ENCODE measurements at regions not wholly inside any gene's neighbourhood (a gene's known extent, or its start where the extent isn't known, plus 50 kb on each side); places are given as distances from the start of the nearest gene placed in this dataset.

- 64 to 79% methylated on average over 1 of the region's 1 CpG for WGBS, 2 donors
- no peaks in the 10 kb centered on the region for H3K36me3 ChIP-seq
- TF ChIP-seq POLR2A (IDR thresholded peaks at IDR 0.05) = no peak
- TF ChIP-seq, protein P1, sequence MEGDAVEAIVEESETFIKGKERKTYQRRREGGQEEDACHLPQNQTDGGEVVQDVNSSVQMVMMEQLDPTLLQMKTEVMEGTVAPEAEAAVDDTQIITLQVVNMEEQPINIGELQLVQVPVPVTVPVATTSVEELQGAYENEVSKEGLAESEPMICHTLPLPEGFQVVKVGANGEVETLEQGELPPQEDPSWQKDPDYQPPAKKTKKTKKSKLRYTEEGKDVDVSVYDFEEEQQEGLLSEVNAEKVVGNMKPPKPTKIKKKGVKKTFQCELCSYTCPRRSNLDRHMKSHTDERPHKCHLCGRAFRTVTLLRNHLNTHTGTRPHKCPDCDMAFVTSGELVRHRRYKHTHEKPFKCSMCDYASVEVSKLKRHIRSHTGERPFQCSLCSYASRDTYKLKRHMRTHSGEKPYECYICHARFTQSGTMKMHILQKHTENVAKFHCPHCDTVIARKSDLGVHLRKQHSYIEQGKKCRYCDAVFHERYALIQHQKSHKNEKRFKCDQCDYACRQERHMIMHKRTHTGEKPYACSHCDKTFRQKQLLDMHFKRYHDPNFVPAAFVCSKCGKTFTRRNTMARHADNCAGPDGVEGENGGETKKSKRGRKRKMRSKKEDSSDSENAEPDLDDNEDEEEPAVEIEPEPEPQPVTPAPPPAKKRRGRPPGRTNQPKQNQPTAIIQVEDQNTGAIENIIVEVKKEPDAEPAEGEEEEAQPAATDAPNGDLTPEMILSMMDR (IDR thresholded peaks at IDR 0.05) = no peak
- no peak for TF ChIP-seq EP300 (IDR thresholded peaks at IDR 0.05)
- no peaks in the 10 kb centered on the region for H3K4me1 ChIP-seq
- H3K4me3 ChIP-seq = no peak overlapping the region
- no peak overlapping the region for H3K27ac ChIP-seq
- DNase-seq (ENCODE audit: low spot score in 2 of 2) = no peak
- H3K9me3 ChIP-seq = no peaks in the 10 kb centered on the region
- H3K27me3 ChIP-seq = no peaks in the 10 kb centered on the region
Measured at GRCh38 chr7:118606602-118607001, 382.1 kb downstream of the ANKRD7 start.

DNA sequence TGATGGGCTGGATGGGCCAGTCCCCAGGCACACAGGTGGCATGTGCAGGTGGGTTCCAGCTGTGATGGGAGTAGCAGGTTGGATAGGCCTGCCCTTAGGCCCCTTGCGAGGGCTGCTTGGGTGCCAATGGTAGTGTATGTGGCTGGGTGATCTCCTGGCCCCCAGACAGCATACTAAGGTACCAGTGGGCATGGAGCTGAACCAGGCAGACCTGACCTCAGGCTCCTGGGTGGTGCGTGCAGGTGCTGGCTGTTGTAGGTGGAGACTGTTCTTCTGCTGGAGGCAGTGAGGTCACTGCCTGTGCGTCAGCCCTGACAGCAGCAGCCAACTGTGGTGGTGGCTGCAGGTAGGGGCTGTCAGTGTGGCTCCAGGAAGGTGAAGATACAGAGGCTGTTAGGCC, 384.7 kb downstream of the ANKRD7 start:
- 95 to 100% methylated on average over 2 to 3 of the region's 3 CpGs for WGBS, 2 donors
- no peak for TF ChIP-seq POLR2A (IDR thresholded peaks at IDR 0.05)
- TF ChIP-seq, protein P1 (IDR thresholded peaks at IDR 0.05) = no peak
- no peak for TF ChIP-seq EP300 (IDR thresholded peaks at IDR 0.05)
- Histone ChIP-seq H3K27me3 (no peaks in the 10 kb centered on the region), H3K36me3 (no peaks in the 10 kb centered on the region), H3K27ac (no peak overlapping the region), H3K4me1 (no peaks in the 10 kb centered on the region), H3K9me3 (no peaks in the 10 kb centered on the region), H3K4me3 (no peak overlapping the region)
- DNase-seq (ENCODE audit: low spot score in 2 of 2) = no peak

DNA sequence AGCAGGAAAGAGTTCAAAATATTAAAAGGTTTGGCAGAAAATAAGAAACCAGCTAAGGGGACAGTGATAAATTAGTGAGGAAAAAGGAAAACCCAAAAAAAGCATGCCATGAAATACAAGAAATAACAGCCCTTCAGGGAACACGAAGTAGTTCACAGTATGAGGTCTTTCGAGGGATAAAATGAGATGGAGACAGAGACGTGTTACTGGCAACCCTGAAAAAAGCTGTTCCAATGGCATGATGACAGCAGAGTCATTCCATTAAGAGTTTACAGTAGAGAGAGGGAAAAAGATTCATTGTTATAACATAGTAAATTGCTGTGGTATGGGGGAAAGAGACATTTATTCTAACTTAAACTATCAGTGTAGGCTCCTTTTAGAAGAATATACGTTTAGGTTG, 391.2 kb downstream of the ANKRD7 start:
- TF ChIP-seq, protein P1 (IDR thresholded peaks at IDR 0.05) = no peak
- TF ChIP-seq POLR2A (IDR thresholded peaks at IDR 0.05) = no peak
- Histone ChIP-seq H3K9me3 (no peaks in the 10 kb centered on the region), H3K27ac (no peak overlapping the region), H3K27me3 (no peaks in the 10 kb centered on the region), H3K36me3 (no peaks in the 10 kb centered on the region), H3K4me1 (no peaks in the 10 kb centered on the region), H3K4me3 (no peak overlapping the region)
- DNase-seq (ENCODE audit: low spot score in 2 of 2) = no peak
- 56 to 57% methylated on average over 4 of the region's 4 CpGs for WGBS, 2 donors

DNA sequence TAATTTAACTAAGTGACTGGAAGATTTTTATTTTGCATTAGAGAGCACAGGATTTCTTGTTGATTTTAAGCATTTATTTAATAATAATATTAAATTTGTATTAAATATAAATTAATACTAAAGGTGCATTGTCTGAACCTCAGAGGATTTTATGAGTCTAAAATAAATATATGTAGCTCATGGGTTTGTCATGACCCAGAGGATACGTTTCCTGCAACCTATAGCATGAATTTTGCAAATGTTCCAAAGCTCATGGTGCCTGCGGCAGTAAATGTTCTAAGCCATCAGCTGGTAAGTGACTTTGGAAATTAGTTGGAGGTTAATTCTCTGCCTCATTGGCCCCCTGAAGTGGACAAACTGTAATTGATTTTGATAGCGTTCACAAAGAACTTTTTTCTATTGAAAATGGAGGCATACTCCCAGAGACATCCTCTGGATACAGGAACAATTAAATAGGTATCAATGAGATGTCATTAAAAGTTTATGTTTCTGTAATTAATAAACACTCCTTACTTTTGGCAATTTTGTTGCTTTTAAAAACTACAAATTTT, 397.4 kb downstream of the ANKRD7 start:
- H3K27me3 ChIP-seq = no peaks in the 10 kb centered on the region
- no peak for TF ChIP-seq EP300 (IDR thresholded peaks at IDR 0.05)
- TF ChIP-seq, protein P1 (IDR thresholded peaks at IDR 0.05) = no peak
- TF ChIP-seq POLR2A (IDR thresholded peaks at IDR 0.05) = no peak
- H3K4me1 ChIP-seq = peaks cover 0 to 7% (median 0%) of the 10 kb centered on the region in 4 donors
- no peak for DNase-seq (ENCODE audit: low spot score in 2 of 2)
- no peak overlapping the region for H3K27ac ChIP-seq
- peaks cover 0 to 2% (median 0%) of the 10 kb centered on the region in 4 donors for H3K9me3 ChIP-seq
- H3K36me3 ChIP-seq = no peaks in the 10 kb centered on the region
- H3K4me3 ChIP-seq = no peak overlapping the region
- WGBS, 2 donors = 79 to 83% methylated on average over 3 of the region's 3 CpGs

- Histone ChIP-seq H3K4me1 (peaks cover 0 to 7% (median 0%) of the 10 kb centered on the region in 4 donors), H3K4me3 (no peak overlapping the region), H3K27ac (no peak overlapping the region), H3K27me3 (no peaks in the 10 kb centered on the region), H3K9me3 (peaks cover 0 to 9% (median 0%) of the 10 kb centered on the region in 4 donors), H3K36me3 (no peaks in the 10 kb centered on the region)
- WGBS, 2 donors = 87 to 98% methylated on average over 4 of the region's 4 CpGs
- DNase-seq (ENCODE audit: low spot score in 2 of 2) = no peak
- TF ChIP-seq EP300 (IDR thresholded peaks at IDR 0.05) = no peak
- TF ChIP-seq, protein P1 (IDR thresholded peaks at IDR 0.05) = no peak
- no peak for TF ChIP-seq POLR2A (IDR thresholded peaks at IDR 0.05)
Measured at GRCh38 chr7:118626739-118627138, 402.2 kb downstream of the ANKRD7 start.

Measured in tibial nerve (tissue), 4 donors.